ENCODE measurements at regions not wholly inside any gene's neighbourhood (a gene's known extent, or its start where the extent isn't known, plus 50 kb on each side); places are given as distances from the start of the nearest gene placed in this dataset.
"Not testable (repeated sequence)": the region's sequence is repeated elsewhere in the genome, so short reads cannot be mapped to it uniquely, and the experiment has no call there.

- no peak for DNase-seq (ENCODE audit: low read depth, low spot score)
- Histone ChIP-seq H3K9me3 (ENCODE audit: control insufficient read depth, insufficient read depth, low read length) (peaks cover 4% of the 10 kb centered on the region), H3K27me3 (ENCODE audit: control insufficient read depth, insufficient read depth, low read length) (no peaks in the 10 kb centered on the region), H3K4me3 (ENCODE audit: low read depth, low read length) (no peak overlapping the region), H3K27ac (ENCODE audit: low read depth, low read length) (no peak overlapping the region)
- ChIA-PET POLR2A (no interaction called here), CTCF (no interaction called here)
- TF ChIP-seq CTCF (IDR thresholded peaks at IDR 0.05; ENCODE audit: low read depth, low read length): no peak
Observed at GRCh38 chr18:64679121-64679520, 530.2 kb upstream of the LINC00305 start.

GRCh38 chr18:64678048-64678447 is 529.2 kb upstream of the LINC00305 start:
- no peak overlapping the region for H3K27ac ChIP-seq (ENCODE audit: low read depth, low read length)
- H3K9me3 ChIP-seq (ENCODE audit: control insufficient read depth, insufficient read depth, low read length): peaks cover 10% of the 10 kb centered on the region
- ChIA-PET CTCF (no interaction called here), POLR2A (no interaction called here)
- H3K27me3 ChIP-seq (ENCODE audit: control insufficient read depth, insufficient read depth, low read length): no peaks in the 10 kb centered on the region
- TF ChIP-seq CTCF (IDR thresholded peaks at IDR 0.05; ENCODE audit: low read depth, low read length): no peak
- H3K4me3 ChIP-seq (ENCODE audit: low read depth, low read length): no peak overlapping the region
- DNase-seq (ENCODE audit: low read depth, low spot score): no peak

GRCh38 chr18:64674694-64675093 is 525.8 kb upstream of the LINC00305 start:
- TF ChIP-seq CTCF (IDR thresholded peaks at IDR 0.05; ENCODE audit: low read depth, low read length): no peak
- ChIA-PET CTCF (no interaction called here), POLR2A (no interaction called here)
- no peak for DNase-seq (ENCODE audit: low read depth, low spot score)
- Histone ChIP-seq H3K27me3 (ENCODE audit: control insufficient read depth, insufficient read depth, low read length) (no peaks in the 10 kb centered on the region), H3K27ac (ENCODE audit: low read depth, low read length) (no peak overlapping the region), H3K9me3 (ENCODE audit: control insufficient read depth, insufficient read depth, low read length) (peaks cover 12% of the 10 kb centered on the region), H3K4me3 (ENCODE audit: low read depth, low read length) (no peak overlapping the region)

DNA sequence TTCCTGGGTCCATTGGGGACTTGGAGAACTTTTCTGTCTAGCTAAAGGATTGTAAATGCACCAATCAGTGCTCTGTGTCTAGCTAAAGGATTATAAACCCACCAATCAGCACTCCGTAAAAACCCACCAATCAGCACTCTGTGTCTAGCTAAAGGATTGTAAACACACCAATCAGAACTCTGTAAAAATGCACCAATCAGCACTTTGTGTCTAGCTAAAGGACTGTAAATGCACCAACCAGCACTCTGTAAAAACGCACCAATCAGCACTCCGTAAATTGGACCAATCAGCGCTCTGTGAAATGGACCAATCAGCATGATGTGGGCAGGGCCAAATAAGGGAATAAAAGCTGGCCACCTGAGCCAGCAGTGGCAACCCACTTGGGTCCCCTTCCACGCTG is 522.4 kb upstream of the LINC00305 start:
- H3K27me3 ChIP-seq (ENCODE audit: control insufficient read depth, insufficient read depth, low read length); H3K27ac ChIP-seq (ENCODE audit: low read depth, low read length); CTCF ChIA-PET; H3K4me3 ChIP-seq (ENCODE audit: low read depth, low read length); POLR2A ChIA-PET; DNase-seq (ENCODE audit: low read depth, low spot score): not testable (repeated sequence)
- peaks cover 10% of the 10 kb centered on the region for H3K9me3 ChIP-seq (ENCODE audit: control insufficient read depth, insufficient read depth, low read length)

GRCh38 chr18:64668461-64668962 is 519.6 kb upstream of the LINC00305 start:
- TF ChIP-seq CTCF (IDR thresholded peaks at IDR 0.05; ENCODE audit: low read depth, low read length): no peak
- peaks cover 3% of the 10 kb centered on the region; the same call in 1 of the 2 replicates for H3K9me3 ChIP-seq (ENCODE audit: control insufficient read depth, insufficient read depth, low read length)
- no peak overlapping the region for H3K27ac ChIP-seq (ENCODE audit: low read depth, low read length)
- H3K27me3 ChIP-seq (ENCODE audit: control insufficient read depth, insufficient read depth, low read length): no peaks in the 10 kb centered on the region
- POLR2A ChIA-PET: no interaction called here
- no peak overlapping the region for H3K4me3 ChIP-seq (ENCODE audit: low read depth, low read length)
- DNase-seq (ENCODE audit: low read depth, low spot score): no peak
- CTCF ChIA-PET: no interaction called here

DNA sequence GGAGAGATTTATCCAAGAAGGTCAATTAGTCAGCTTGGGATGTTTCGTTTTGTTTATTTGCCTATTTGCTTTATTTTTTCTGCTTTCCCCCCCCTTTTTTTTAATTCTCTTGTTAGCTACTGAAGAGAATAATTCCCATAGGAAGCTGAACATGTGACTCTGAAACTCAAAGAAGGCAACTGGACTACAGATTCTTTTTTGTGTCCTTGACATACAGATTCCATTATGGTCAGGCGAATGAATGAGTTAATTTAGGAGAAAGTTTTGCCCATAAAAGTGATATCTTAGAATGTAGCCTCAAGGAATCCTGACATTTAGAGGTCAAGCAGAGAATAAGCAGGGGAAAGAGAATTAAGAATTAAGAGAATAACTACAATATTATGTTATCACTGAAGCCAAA is 514.2 kb upstream of the LINC00305 start:
- Histone ChIP-seq H3K27me3 (ENCODE audit: control insufficient read depth, insufficient read depth, low read length) (no peaks in the 10 kb centered on the region), H3K4me3 (ENCODE audit: low read depth, low read length) (no peak overlapping the region), H3K27ac (ENCODE audit: low read depth, low read length) (no peak overlapping the region), H3K9me3 (ENCODE audit: control insufficient read depth, insufficient read depth, low read length) (no peaks in the 10 kb centered on the region)
- ChIA-PET POLR2A (no interaction called here), CTCF (no interaction called here)
- DNase-seq (ENCODE audit: low read depth, low spot score): no peak
- no peak for TF ChIP-seq CTCF (IDR thresholded peaks at IDR 0.05; ENCODE audit: low read depth, low read length)
